ENCODE measurements at regions not wholly inside any gene's neighbourhood (a gene's known extent, or its start where the extent isn't known, plus 50 kb on each side); places are given as distances from the start of the nearest gene placed in this dataset.

DNA sequence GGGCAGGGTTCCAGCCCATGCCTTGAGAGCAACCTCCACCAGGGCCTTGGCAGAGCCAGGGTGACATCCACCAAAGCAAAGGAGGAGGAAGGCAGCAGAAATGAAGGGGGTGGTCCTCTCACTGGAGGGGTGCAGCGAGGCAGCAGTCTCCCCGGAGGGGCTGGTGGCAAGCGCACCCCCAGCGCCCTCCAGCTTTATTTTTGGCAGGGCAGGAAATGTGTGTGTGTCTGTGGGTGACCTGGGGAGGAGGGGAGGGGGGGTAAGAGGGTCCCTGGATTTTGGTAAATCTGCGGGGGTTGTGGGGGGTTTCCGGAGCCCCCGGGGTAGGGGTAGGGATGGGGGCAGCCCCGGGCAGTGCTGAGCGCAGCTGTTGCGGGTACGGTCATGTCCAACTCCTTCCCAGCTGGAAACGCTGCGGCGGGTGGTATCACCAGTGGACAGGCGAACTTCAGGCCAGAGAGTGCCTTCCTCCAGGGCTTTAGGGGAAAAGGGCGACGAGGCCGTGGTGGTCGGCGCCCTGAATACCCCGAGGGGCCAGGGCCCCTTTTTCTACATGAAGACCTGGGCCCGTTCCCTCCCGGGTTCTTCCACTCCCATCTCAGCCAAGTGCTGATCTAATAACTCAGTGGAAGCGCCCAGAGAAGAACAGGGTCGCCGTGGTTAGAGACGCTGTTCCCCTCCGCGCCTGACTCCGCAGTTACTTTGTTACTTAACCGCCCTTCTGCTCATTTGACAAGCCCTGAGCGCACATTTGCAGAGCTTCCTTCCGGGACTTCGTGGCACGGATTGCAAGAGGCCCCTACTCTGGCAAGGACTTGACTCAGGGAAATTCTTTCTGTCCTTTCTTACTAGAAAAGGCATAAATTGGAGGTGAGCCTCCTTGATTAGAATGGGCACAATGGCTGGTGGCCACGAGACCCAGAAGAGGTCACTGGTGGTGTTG, 55.2 kb downstream of the FOS start:
- Histone ChIP-seq H3K27ac (replicated peaks in 1 of 4) (peak overlapping the region; percentile 55 to 74 (median 60)), H3K36me3 (no peaks in the 10 kb centered on the region), H3K27me3 (no peaks in the 10 kb centered on the region), H3K9me3 (no peaks in the 10 kb centered on the region), H3K4me1 (peaks cover 8 to 17% (median 10%) of the 10 kb centered on the region in 4 donors), H3K4me3 (peak overlapping the region in 2 of 4 donors; percentile 7 to 31)
- 80% methylated on average over 33 of the region's 36 CpGs for WGBS
- DNase-seq (ENCODE audit: extremely low spot score), result no peak
- TF ChIP-seq EP300 (IDR thresholded peaks at IDR 0.05) (no peak), POLR2A (IDR thresholded peaks at IDR 0.05; ENCODE audit: low read depth) (peak; percentile 23), CTCF (IDR thresholded peaks at IDR 0.05) (no peak), POLR2AphosphoS5 (IDR thresholded peaks at IDR 0.05) (peak in 1 of 2 donors; percentile 22)
- intact Hi-C loops (cut with DNase I), result no loop called here

GRCh38 chr14:75334549-75335051, 56.0 kb downstream of the FOS start:
- no peak for DNase-seq (ENCODE audit: extremely low spot score)
- Histone ChIP-seq H3K4me1 (peaks cover 10 to 18% (median 14%) of the 10 kb centered on the region in 4 donors), H3K9me3 (no peaks in the 10 kb centered on the region), H3K4me3 (peak overlapping the region in 2 of 4 donors; percentile 7 to 31), H3K27ac (replicated peaks in 1 of 4) (peak overlapping the region; percentile 55 to 74 (median 60)), H3K36me3 (no peaks in the 10 kb centered on the region), H3K27me3 (no peaks in the 10 kb centered on the region)
- TF ChIP-seq EP300 (IDR thresholded peaks at IDR 0.05) (no peak), CTCF (IDR thresholded peaks at IDR 0.05) (no peak)
- 36% methylated on average over 7 of the region's 10 CpGs for WGBS
- intact Hi-C loops (cut with DNase I), result no loop called here

DNA sequence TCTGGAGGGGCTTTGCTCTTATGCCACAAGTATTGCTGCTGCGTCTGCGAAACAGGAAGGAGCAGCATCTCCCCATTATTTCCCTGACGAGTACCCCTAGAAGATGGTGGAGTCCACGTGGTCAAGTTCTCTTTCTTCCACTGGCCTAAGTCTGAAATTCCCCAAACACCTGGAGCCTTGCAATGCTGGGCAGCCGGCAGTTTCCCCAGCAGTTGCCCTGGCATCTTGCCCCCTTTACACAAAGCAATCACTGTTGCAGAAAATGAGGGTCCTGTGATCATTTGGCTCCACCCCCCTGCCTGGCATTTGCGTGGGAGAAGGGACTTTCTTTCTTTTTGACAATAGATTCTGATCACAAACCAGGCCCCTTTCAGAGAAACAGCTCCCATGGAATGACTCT, 56.9 kb downstream of the FOS start:
- Histone ChIP-seq H3K9me3 (no peaks in the 10 kb centered on the region), H3K36me3 (no peaks in the 10 kb centered on the region), H3K4me3 (no peak overlapping the region), H3K27ac (replicated peaks in 1 of 4) (peak overlapping the region in 3 of 4 donors; percentile 55 to 74 (median 63)), H3K27me3 (no peaks in the 10 kb centered on the region), H3K4me1 (peaks cover 14 to 28% (median 24%) of the 10 kb centered on the region in 4 donors)
- WGBS, result 81% methylated on average over 6 of the region's 6 CpGs
- intact Hi-C loops (cut with DNase I), result no loop called here
- no peak for DNase-seq (ENCODE audit: extremely low spot score)
- TF ChIP-seq EP300 (IDR thresholded peaks at IDR 0.05) (no peak), CTCF (IDR thresholded peaks at IDR 0.05) (no peak), POLR2A (IDR thresholded peaks at IDR 0.05; ENCODE audit: low read depth) (no peak)

GRCh38 chr14:75338398-75338797, 59.8 kb downstream of the FOS start:
- no peaks in the 10 kb centered on the region for H3K36me3 ChIP-seq
- intact Hi-C loops (cut with DNase I), result no loop called here
- no peak for DNase-seq (ENCODE audit: extremely low spot score)
- H3K4me1 ChIP-seq, result peaks cover 32 to 43% (median 42%) of the 10 kb centered on the region in 4 donors
- no peaks in the 10 kb centered on the region for H3K9me3 ChIP-seq
- H3K27ac ChIP-seq (replicated peaks in 1 of 4), result no peak overlapping the region
- H3K4me3 ChIP-seq, result no peak overlapping the region
- H3K27me3 ChIP-seq, result no peaks in the 10 kb centered on the region
- TF ChIP-seq POLR2AphosphoS5 (IDR thresholded peaks at IDR 0.05), result no peak
- no peak for TF ChIP-seq CTCF (IDR thresholded peaks at IDR 0.05)
- no peak for TF ChIP-seq EP300 (IDR thresholded peaks at IDR 0.05)
- no peak for TF ChIP-seq POLR2A (IDR thresholded peaks at IDR 0.05; ENCODE audit: low read depth)

All from esophagus muscularis mucosa (tissue), 4 donors.